ENCODE measurements at regions not wholly inside any gene's neighbourhood (a gene's known extent, or its start where the extent isn't known, plus 50 kb on each side); places are given as distances from the start of the nearest gene placed in this dataset.
A peak's percentile ranks its signal among the peaks of the same experiment; 100 is the strongest.

- DNase-seq (ENCODE audit: low spot score) = no peak
- H3K4me1 ChIP-seq (ENCODE audit: control insufficient read depth in 4 of 4, insufficient read depth in 4 of 4, low read length in 3 of 4) = peaks cover 0 to 7% (median 0%) of the 10 kb centered on the region in 4 donors
- no peak overlapping the region for H3K9ac ChIP-seq (ENCODE audit: low read depth in 1 of 2, low read length in 2 of 2)
- no peaks in the 10 kb centered on the region for H3K36me3 ChIP-seq (ENCODE audit: control insufficient read depth in 4 of 4, insufficient read depth in 3 of 4, low read depth in 1 of 4, low read length in 3 of 4)
- TF ChIP-seq RAD21 (IDR thresholded peaks at IDR 0.05) (peak in 1 of 2 donors; percentile 7), HNF4A (conservative IDR thresholded peaks at IDR 0.05) (no peak), ATF3 (IDR thresholded peaks at IDR 0.05) (no peak), HNF4G (IDR thresholded peaks at IDR 0.05) (no peak)
- no peak overlapping the region for H3K4me3 ChIP-seq (ENCODE audit: low read depth in 1 of 3, low read length in 3 of 3)
- H3K9me3 ChIP-seq (ENCODE audit: control insufficient read depth in 4 of 4, low read length in 3 of 4) = no peaks in the 10 kb centered on the region
- WGBS = 54% methylated on average over 4 of the region's 4 CpGs
- H3K27me3 ChIP-seq (ENCODE audit: control insufficient read depth in 4 of 4, insufficient read depth in 4 of 4, low read length in 3 of 4) = no peaks in the 10 kb centered on the region
- no peak overlapping the region for H3K27ac ChIP-seq (ENCODE audit: low read depth in 1 of 2, low read length in 2 of 2)
These were observed 161.1 kb downstream of the SNAPC1 start for GRCh38 chr14:61923348-61923747.

GRCh38 chr14:61925043-61925442 lies 162.8 kb downstream of the SNAPC1 start:
- H3K36me3 ChIP-seq (ENCODE audit: control insufficient read depth in 4 of 4, insufficient read depth in 3 of 4, low read depth in 1 of 4, low read length in 3 of 4) = no peaks in the 10 kb centered on the region
- no peak for DNase-seq (ENCODE audit: low spot score)
- H3K4me3 ChIP-seq (ENCODE audit: low read depth in 1 of 3, low read length in 3 of 3) = no peak overlapping the region
- H3K27ac ChIP-seq (ENCODE audit: low read depth in 1 of 2, low read length in 2 of 2) = no peak overlapping the region
- H3K9me3 ChIP-seq (ENCODE audit: control insufficient read depth in 4 of 4, low read length in 3 of 4) = no peaks in the 10 kb centered on the region
- peak; percentile 14 to 15 for TF ChIP-seq RAD21 (IDR thresholded peaks at IDR 0.05)
- TF ChIP-seq FOXA2 (IDR thresholded peaks at IDR 0.05) = no peak
- H3K9ac ChIP-seq (ENCODE audit: low read depth in 1 of 2, low read length in 2 of 2) = no peak overlapping the region
- no peaks in the 10 kb centered on the region for H3K27me3 ChIP-seq (ENCODE audit: control insufficient read depth in 4 of 4, insufficient read depth in 4 of 4, low read length in 3 of 4)
- 41% methylated on average over 5 of the region's 5 CpGs for WGBS
- peaks cover 0 to 7% (median 0%) of the 10 kb centered on the region in 4 donors for H3K4me1 ChIP-seq (ENCODE audit: control insufficient read depth in 4 of 4, insufficient read depth in 4 of 4, low read length in 3 of 4)

GRCh38 chr14:61925732-61926435 lies 163.7 kb downstream of the SNAPC1 start:
- WGBS = 96% methylated on average over 1 of the region's 1 CpG
- peak in 1 of 2 donors; percentile 20 for TF ChIP-seq HNF4A (conservative IDR thresholded peaks at IDR 0.05)
- no peak for TF ChIP-seq REST (IDR thresholded peaks at IDR 0.05)
- no peak for TF ChIP-seq RXRA (IDR thresholded peaks at IDR 0.05)
- Histone ChIP-seq H3K36me3 (ENCODE audit: control insufficient read depth in 4 of 4, insufficient read depth in 3 of 4, low read depth in 1 of 4, low read length in 3 of 4) (no peaks in the 10 kb centered on the region), H3K9me3 (ENCODE audit: control insufficient read depth in 4 of 4, low read length in 3 of 4) (no peaks in the 10 kb centered on the region), H3K4me1 (ENCODE audit: control insufficient read depth in 4 of 4, insufficient read depth in 4 of 4, low read length in 3 of 4) (peaks cover 0 to 7% (median 0%) of the 10 kb centered on the region in 4 donors), H3K27ac (ENCODE audit: low read depth in 1 of 2, low read length in 2 of 2) (no peak overlapping the region), H3K4me3 (ENCODE audit: low read depth in 1 of 3, low read length in 3 of 3) (no peak overlapping the region), H3K9ac (ENCODE audit: low read depth in 1 of 2, low read length in 2 of 2) (no peak overlapping the region), H3K27me3 (ENCODE audit: control insufficient read depth in 4 of 4, insufficient read depth in 4 of 4, low read length in 3 of 4) (no peaks in the 10 kb centered on the region)
- DNase-seq (ENCODE audit: low spot score) = no peak

GRCh38 chr14:61927060-61927459 lies 164.8 kb downstream of the SNAPC1 start:
- WGBS = 72% methylated on average over 1 of the region's 1 CpG
- H3K36me3 ChIP-seq (ENCODE audit: control insufficient read depth in 4 of 4, insufficient read depth in 3 of 4, low read depth in 1 of 4, low read length in 3 of 4) = no peaks in the 10 kb centered on the region
- no peak for DNase-seq (ENCODE audit: low spot score)
- TF ChIP-seq RAD21 (IDR thresholded peaks at IDR 0.05) (no peak), NR2F2 (IDR thresholded peaks at IDR 0.05) (no peak), YY1 (IDR thresholded peaks at IDR 0.05) (no peak), SP1 (IDR thresholded peaks at IDR 0.05) (no peak), CTCF (IDR thresholded peaks at IDR 0.05; ENCODE audit: low read depth, low read length, missing input control) (no peak), ZBTB33 (IDR thresholded peaks at IDR 0.05) (no peak), MAX (IDR thresholded peaks at IDR 0.05) (no peak), JUND (IDR thresholded peaks at IDR 0.05) (no peak), TAF1 (conservative IDR thresholded peaks at IDR 0.05) (no peak), GABPA (IDR thresholded peaks at IDR 0.05 in 1 of 2, conservative IDR thresholded peaks at IDR 0.05 in 1 of 2) (no peak), HNF4G (IDR thresholded peaks at IDR 0.05) (no peak)

More at GRCh38 chr14:61927060-61927459, 164.8 kb downstream of the SNAPC1 start:
- Histone ChIP-seq H3K9ac (ENCODE audit: low read depth in 1 of 2, low read length in 2 of 2) (no peak overlapping the region), H3K4me1 (ENCODE audit: control insufficient read depth in 4 of 4, insufficient read depth in 4 of 4, low read length in 3 of 4) (peaks cover 0 to 7% (median 0%) of the 10 kb centered on the region in 4 donors), H3K27ac (ENCODE audit: low read depth in 1 of 2, low read length in 2 of 2) (no peak overlapping the region), H3K4me3 (ENCODE audit: low read depth in 1 of 3, low read length in 3 of 3) (no peak overlapping the region), H3K27me3 (ENCODE audit: control insufficient read depth in 4 of 4, insufficient read depth in 4 of 4, low read length in 3 of 4) (no peaks in the 10 kb centered on the region), H3K9me3 (ENCODE audit: control insufficient read depth in 4 of 4, low read length in 3 of 4) (no peaks in the 10 kb centered on the region)
